GM19239 (cell line): ENCODE measurements at regions not wholly inside any gene's neighbourhood (a gene's known extent, or its start where the extent isn't known, plus 50 kb on each side); places are given as distances from the start of the nearest gene placed in this dataset.
"Not testable (repeated sequence)": the region's sequence is repeated elsewhere in the genome, so short reads cannot be mapped to it uniquely, and the experiment has no call there.

Experiments used
- DNase-seq: peaks from one replicate; pipeline ENCODE4 v3.0.0; 2011; ENCODE audit warnings: low spot score; ENCODE audit not compliant: insufficient read length
- FAIRE-seq: peaks from 2 replicates; lab custom pipeline; 2011; peaks lifted over from hg19 to GRCh38; lab: Jason Lieb, UNC

DNA sequence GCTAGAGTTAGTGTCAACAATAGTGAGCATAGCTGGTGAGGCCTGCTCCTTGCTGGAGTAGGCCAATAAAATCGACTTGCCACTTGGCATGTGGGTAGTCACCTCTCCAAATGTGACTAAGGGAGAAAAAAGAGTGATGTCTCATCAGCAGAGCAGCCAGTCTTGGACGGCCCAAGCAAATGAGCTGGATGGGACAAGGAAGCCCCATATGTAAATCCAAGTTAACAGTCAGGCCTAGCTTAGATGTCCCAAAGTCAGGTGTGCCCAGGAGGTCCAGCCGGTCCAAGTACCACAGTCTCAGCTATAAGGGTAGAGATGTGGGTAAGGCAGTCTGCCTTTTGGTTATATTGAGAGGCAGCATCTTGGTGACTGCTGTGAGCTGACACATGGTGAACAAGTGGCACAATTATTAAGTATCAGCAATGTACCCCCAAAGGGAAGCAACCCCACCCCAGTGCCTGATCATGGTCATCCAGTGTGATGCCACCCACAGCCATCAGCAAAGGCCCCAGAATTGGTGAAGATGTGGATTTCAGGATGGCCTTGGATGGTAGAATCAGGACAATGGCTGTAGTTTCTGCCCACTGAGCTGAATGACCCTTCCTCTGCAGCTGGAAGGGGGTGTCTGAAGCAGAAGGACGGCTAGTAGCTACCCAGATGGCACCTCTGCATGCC, 83.4 kb downstream of the TNFRSF13B start:
- DNase-seq: no peak
- FAIRE-seq: no peak

DNA sequence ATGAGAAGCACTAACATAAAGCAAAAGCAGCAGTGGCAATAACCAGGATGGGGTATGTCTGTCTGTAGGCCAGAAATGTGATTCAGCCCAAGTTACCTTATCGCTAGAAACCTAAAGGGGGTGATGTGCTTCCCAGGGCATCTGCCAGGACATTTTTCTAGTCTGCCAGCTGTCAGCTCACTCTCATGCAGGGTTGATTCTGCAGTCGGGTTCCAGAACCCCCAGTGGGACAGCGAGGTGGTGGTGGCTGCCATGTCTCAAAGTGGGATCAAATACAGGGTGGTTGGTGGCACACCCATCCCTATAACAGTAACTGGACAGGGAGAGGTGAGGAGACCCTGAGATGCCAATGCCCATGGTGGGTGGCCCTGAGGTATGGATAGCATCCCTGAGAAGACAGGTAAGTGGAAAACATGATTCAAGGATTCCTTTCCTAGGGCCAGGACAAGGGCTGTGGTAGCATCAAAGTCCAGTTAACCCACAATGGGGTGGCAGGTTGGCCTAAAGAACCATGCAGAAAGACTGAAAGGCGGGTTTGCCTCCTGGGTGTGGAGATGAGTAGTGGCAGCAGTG, 84.3 kb downstream of the TNFRSF13B start:
- DNase-seq: no peak

DNA sequence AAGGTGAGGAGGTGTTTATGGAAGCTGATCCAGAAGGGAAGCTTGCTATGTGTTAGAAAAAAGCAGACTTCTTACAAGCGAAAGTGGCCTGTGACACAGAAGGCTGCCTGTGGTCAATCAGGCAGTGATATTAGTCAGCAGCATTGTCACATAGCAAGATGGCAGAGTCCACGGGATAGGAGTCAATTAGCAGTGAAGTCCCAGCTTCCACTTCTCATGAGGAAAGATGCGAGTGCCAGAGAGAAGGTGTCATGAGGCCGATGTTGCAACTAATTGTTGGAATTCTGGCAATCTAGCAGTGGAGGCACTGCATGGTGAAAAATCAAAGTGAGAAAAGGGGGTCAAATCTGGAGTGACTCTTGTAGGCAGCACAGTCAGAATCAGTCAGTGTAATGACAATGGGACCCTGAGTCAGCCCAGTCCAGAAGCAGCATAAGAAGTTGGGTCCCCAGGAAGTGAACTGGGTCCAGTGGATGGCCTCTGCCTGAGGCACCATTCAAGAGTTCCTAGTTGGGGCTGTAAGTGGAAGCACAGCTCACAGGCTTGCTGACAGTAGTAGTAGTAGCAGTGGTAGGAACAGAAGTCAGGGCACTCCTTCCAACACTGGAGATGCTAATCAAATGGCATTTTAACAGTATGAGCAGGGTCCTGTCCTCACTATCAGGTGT, 85.1 kb downstream of the TNFRSF13B start:
- DNase-seq: peak; percentile 38
- FAIRE-seq: no peak

More for the DNA sequence above, 84.3 kb downstream of the TNFRSF13B start:
- no peak for FAIRE-seq

DNA sequence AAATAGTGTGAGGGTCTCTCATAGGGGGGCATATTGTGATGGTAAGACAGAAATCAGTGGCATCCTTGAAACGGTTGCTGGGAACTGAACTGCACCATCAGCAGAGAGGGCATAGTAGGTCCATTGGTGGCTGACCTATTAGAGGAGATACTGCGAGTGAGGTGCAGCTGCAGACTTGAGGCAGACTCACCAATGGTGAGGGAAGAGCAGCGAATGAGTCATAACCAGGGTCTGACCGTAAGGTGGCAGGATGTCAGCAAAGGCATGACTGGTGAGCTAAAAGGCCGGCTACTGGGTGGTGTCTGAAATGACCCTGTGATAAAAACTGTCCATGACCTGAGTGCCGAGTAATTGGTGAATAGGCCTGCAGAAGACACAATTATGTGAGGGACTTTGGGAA, 86.7 kb downstream of the TNFRSF13B start:
- not testable (repeated sequence) for FAIRE-seq, DNase-seq

DNA sequence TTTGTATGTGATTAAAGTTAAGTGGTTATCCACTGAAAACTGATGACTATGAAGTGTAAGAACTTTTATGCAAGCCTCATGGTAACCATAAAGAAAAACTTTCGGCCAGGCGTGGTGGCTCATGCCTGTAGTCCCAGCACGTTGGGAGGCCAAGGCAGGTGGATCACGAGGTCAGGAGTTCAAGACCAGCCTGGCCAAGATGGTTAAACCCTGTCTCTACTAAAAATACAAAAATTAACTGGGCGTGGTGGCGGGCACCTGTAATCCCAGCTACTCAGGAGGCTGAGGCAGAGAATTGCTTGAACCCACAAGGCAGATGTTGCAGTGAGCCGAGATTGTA, 89.0 kb downstream of the TNFRSF13B start:
- not testable (repeated sequence) for FAIRE-seq, DNase-seq

DNA sequence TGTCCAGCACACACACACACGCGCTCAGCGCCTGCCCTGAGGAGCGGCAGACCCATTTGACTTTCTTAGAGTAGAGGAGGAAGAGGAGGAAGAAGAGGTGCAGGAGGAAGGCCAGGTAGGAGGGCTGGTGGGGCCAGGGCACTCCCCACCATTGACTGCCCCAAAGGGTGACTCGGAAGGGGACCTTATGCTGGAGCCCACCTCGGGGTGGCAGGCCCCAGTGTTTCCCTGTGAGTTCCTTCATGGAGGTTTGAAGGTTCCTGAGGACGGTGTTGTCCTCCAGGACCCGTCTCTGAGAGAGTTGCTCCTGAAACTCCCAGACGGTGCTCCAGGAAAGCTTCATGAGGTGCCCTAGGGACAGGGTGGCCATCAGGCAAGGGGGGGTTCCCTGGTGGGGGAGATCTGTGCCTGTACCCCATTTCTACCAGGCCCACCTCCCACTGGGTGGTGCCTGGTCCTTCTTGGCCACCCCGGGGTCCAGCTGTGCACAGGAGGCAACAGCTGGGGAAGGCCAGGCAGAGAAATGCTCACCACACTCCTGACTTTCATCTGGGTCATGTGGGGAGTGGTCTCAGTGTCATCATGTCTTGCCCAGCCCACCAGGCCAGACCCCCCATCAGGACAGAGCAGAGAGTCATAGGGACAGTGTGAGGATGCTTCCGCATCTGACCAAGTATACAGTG, 89.5 kb downstream of the TNFRSF13B start:
- FAIRE-seq (no peak), DNase-seq (no peak)

DNA sequence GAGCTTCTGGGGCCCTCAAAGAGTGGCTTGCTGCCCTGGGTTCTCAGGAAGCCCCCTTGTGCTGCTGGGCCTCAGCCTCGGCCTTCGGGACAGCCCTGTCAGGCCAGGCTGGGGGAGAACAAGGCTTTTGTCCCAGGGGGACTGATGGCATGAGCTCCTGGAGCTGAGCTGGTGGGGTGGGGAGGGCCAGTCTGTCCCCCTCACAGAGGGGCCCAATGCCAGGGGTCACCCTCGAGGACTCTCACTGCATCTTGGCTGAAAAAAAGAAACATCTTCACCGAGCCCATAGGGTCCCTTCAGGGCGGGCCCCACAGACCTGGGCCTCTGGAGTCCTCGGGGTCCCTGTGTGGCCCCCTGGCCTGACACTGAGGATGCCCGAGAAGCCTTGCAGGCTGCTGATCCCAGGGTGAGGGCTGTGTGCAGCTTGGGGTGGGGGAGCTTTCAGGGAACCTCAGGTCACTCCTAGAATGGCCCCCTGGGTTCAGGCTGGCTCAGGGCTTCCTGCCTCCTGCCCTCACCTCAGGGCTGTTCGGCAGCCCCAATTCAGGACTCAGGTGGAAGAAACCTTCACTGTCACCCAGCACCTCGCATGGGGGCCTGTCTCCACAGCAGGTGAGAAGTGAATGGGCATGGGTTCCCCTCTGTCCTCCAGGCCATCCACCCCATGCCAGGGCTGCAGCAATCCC, 90.5 kb downstream of the TNFRSF13B start:
- DNase-seq: no peak
- no peak for FAIRE-seq

DNA sequence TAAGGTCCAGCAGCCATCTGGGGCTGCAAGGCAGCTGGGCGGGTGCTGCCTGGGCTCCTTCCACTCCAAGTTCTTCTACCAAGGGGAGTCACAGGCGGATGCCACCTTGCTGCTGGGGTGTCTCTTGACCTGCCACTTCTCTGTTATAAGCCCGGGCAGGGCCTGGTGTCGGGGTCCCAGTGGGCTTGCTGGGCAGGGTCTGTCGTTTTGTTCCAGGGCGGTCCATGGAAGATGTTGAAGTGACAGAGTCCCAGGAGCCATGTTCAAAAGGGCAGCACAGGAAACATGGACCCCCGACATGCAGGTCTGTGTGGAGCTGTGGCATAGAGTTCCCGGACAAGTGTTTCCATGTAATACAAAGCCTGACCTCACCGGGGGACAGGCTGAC, 91.1 kb downstream of the TNFRSF13B start:
- no peak for FAIRE-seq
- DNase-seq: no peak

DNA sequence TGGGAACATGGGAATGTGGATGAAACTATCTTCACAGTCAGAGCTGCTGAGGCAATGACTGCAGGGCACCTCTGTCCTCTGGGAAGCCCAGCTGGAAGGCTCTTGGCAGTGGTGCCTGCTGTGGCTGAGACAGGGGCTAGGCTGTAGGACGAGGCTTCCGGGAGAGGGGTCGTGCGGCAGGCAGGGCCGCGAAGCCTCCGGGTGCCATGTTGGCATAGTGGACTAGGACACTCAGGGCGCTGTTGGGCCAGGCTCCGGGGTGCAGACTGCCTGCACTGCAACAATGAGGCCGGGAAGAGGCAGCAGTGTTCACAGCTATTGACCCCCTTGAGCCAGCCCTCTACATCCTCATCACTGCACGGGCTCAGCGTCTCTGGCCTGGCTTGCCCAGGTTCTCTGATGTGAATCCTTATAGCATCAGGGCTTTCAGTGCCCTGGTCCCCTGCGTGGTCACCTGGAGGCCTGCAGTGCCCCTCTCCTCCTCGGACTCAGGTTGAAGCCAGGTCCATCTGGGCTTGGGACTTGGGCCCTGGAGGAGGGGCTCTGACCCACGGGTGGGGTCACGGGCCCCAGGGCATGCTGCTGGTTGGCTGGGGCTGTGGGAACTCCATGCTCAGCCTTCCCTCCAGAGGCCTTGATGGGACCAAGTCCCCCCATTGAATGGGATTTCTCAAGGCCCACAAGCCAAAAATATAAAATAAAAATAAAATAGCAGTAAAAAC, 91.6 kb downstream of the TNFRSF13B start:
- FAIRE-seq (no peak), DNase-seq (no peak)

DNA sequence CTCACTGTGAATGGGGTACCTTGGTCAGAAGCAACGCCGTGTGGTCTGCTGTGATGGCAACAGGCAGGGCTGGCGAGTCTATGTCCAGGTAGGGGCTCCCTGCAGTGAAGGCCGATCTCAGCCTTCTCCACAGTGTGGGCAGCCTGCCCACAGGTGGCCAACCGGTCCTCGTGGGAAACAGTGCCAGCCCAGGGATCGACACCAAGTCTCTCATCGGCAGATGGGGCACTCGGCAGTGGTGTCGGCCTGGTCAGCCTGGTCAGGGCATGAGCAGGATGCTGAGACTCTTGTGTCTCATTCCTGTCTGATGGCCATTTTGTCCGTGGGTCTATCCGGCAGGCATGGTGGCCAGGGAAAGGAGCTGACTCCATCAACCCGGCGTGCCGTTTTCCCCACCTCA, 92.2 kb downstream of the TNFRSF13B start:
- FAIRE-seq: no peak

DNA sequence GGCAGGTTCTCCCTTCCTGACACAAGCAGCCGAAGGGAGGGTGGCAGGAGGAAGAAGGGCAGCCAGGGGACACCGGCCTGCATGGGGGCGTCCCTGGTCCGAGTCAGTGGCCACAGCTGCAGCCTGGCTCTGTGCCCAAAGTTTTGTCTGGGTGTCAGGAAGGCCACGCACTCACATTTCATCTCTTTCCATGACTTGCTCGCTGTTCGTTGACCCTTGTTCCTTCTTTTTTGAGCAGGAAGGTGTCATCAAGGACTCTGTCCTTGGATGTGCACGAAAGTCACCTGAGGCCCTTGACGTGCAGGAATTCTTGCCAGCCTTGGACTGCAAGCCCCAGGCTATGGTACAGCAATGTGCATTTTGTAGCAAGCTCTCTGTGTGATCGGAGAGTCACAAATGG, 93.3 kb downstream of the TNFRSF13B start:
- no peak for FAIRE-seq
- no peak for DNase-seq

More for the DNA sequence above, 92.2 kb downstream of the TNFRSF13B start:
- no peak for DNase-seq

DNA sequence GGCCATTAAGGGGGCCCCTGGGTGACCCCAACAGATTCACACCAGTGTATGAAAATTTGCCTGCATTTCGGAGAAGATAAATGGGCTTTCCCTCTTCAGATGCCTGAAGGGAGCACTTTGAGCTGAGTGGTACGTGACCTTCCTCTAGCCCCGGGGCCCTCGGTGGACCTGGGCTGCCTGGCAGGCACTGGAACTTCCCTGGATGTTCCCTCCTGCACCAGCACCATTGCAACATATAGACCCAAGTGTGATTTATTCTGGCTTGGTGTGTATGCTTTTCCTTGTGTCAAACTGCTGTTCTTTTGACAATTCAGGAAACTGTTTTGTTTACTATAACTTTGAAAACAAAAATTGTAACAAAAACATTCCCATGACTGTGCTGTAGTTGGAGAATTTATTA, 93.8 kb downstream of the TNFRSF13B start:
- no peak for DNase-seq
- FAIRE-seq: no peak

DNA sequence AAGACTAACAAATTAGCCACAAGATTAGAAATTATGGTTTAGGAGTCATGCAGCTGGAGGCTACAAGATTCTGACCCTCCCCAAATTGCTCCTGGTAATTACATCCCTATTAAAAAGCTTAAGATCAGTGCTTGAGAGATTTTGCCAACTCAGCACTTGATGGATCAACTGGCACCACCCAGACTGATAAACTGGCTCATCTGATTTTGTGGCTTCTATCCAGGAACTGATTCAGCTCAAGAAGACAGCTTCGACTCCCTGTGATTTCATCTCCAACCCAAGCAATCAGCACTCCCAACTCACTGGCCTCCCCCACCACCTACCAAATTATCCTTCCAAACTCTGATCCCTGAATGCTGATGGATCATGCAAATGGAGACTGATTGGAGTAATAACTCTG, 94.8 kb downstream of the TNFRSF13B start:
- DNase-seq (no peak), FAIRE-seq (no peak)

DNA sequence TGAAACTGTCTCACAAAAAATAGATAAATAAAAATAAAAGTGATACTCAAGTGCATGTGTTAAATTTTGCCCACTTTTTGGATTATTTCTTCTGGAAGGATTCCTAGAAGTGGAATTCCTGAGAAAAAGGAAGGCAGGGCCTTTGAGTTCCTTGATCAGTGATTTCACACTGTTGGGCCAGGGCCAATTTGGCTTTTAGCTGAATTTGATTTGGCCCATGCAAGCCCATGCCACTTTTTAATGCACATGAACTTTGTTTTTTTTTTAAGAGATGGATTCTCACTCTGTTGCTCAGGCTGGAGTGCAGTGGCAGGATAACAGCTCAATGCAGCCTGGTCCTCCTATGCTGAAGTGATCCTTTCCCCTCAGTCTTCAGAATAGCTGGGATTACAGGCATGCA, 96.3 kb downstream of the TNFRSF13B start:
- no peak for FAIRE-seq
- DNase-seq: no peak

DNA sequence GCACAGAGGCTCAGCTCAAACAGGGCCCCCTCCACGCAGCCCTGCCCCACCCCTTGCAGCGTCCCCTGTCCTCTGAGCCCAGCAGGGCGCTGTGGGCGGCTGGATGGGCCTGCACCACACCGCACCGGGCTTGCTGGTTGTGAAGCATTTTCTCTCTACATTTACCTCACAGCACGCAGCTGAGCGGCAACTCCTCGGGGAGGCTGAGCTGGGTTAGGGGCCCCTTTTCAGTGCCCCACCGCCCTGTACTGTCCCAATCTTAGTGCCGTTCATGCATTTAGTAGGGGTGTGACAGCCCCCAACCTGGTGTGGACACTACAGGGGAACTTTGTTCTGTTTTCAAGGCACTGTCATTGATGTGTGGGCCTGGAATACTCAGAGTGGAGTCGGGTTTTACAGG, 97.7 kb downstream of the TNFRSF13B start:
- FAIRE-seq: peak; percentile 47

DNA sequence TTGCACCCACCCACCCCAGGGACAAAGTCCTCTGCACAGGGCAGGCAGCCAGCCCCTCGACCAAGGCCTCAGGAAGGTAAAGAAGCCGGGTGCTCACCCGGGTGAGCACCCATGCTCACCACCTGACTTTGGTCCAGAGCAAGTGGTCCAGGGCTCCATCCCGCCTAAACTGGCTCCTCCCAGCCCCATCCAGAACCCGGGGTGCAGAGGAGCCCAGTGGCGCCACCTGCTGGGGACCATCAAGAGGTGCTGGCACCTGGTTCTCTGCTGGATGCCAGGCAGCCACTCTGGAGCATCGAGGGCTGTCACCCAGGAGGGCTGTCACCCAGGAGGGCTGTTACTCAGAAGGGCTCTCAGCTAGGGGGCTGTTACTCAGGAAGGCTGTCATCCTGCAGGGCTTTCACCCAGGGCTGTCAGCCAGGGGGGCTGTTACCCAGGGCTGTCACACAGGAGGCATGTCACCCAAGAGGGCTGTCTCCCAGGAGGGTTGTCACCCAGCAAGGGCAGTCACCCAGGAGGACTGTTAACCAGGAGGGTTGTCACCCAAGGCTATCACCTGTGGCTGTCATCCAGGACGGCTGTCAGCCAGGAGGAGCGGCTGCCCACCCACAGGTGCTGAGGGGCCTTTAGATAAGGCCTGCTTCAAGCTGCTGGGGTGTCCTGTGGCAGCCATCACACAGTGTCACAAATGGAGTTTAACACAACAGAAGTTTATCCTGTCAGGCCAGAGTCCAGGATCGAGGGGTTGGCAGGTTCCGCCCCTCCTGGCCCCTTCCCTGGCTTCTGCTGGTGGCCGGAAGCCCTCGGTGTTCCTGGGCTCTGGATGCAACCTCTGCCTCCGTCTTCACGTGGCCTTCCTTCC, 98.5 kb downstream of the TNFRSF13B start:
- FAIRE-seq (no peak), DNase-seq (peak; percentile 60)

More for the DNA sequence above, 97.7 kb downstream of the TNFRSF13B start:
- DNase-seq: not testable (repeated sequence)

DNA sequence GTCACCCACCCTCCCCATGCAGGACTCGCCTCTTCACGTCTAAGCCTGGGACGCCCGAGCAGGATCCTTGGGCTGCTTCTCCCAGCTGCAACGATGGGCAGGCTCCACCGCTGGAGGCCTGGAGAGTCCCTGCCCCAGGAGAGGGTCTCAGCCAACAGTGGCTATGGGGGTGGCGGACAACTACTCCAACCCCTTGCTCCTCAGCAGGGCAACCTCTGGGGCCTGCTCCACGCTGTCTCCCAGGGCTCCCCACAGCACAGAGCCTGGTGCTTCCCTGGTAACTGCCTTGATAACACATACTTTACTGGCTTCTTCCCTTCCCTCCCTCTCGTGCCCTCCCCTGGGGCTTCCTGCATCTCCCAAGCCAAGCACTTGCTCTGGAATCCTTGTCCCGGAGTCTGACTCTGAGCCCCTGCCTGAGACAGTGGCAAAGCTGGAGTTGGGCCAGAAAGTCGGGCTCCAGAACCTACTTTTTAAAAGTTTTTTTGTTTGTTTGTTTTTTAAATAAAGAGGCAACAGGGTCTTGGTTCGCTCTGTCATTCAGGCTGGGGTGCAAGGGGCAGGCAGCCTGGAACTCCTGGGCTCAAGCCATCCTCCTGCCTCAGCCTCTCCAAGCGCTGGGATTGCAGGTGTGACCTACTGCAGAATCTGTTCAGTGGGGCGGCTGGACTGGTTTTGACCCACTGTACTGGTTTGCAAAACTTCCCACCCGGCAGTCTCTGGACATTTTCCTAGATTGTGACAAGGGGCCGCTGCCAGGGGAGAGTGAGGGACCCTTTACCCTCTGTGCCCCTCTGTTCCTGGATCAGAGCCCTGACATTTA, 99.4 kb downstream of the TNFRSF13B start:
- DNase-seq: no peak
- FAIRE-seq: no peak
